ENCODE measurements at regions not wholly inside any gene's neighbourhood (a gene's known extent, or its start where the extent isn't known, plus 50 kb on each side); places are given as distances from the start of the nearest gene placed in this dataset.

GRCh38 chr5:166570865-166571264, 1720.6 kb upstream of the WWC1 start:
- no peak for TF ChIP-seq ELF1 (CRISPR knock-in tag; IDR thresholded peaks at IDR 0.05)
- no peak for TF ChIP-seq ZNF292 (CRISPR knock-in tag; IDR thresholded peaks at IDR 0.05; ENCODE audit: borderline replicate concordance, low read depth)
- TF ChIP-seq POLR2AphosphoS5 (IDR thresholded peaks at IDR 0.05; ENCODE audit: low read depth, low read length), result no peak
- TF ChIP-seq ZFX (CRISPR knock-in tag; IDR thresholded peaks at IDR 0.05; ENCODE audit: low read depth), result no peak
- TF ChIP-seq KAT7 (CRISPR knock-in tag; IDR thresholded peaks at IDR 0.05; ENCODE audit: borderline replicate concordance), result no peak
- TF ChIP-seq, protein P1, sequence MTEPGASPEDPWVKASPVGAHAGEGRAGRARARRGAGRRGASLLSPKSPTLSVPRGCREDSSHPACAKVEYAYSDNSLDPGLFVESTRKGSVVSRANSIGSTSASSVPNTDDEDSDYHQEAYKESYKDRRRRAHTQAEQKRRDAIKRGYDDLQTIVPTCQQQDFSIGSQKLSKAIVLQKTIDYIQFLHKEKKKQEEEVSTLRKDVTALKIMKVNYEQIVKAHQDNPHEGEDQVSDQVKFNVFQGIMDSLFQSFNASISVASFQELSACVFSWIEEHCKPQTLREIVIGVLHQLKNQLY (CRISPR knock-in tag; IDR thresholded peaks at IDR 0.05), result no peak
- TF ChIP-seq ZNF274 (CRISPR knock-in tag; IDR thresholded peaks at IDR 0.05), result no peak
- TF ChIP-seq POLR2A (IDR thresholded peaks at IDR 0.05; ENCODE audit: insufficient read depth in 1 of 2, low read depth in 2 of 2, low read length in 2 of 2), result no peak
- no peak for TF ChIP-seq ZNF577 (CRISPR knock-in tag; IDR thresholded peaks at IDR 0.05; ENCODE audit: borderline replicate concordance, low read depth)
- TF ChIP-seq SKI (IDR thresholded peaks at IDR 0.05; ENCODE audit: partially characterized antibody), result no peak
- no peak for TF ChIP-seq ZBTB44 (CRISPR knock-in tag; IDR thresholded peaks at IDR 0.05)
- no peak for TF ChIP-seq SUZ12 (IDR thresholded peaks at IDR 0.05; ENCODE audit: low read depth, low read length)
